ENCODE measurements at regions not wholly inside any gene's neighbourhood (a gene's known extent, or its start where the extent isn't known, plus 50 kb on each side); places are given as distances from the start of the nearest gene placed in this dataset.

- TF ChIP-seq CTCF (IDR thresholded peaks at IDR 0.05) (no peak), POLR2A (IDR thresholded peaks at IDR 0.05) (no peak)
Observed at GRCh38 chr7:73969991-73970390, 58.0 kb upstream of the ELN start.
